ENCODE measurements at regions not wholly inside any gene's neighbourhood (a gene's known extent, or its start where the extent isn't known, plus 50 kb on each side); places are given as distances from the start of the nearest gene placed in this dataset.

- Histone ChIP-seq H3K9ac (ENCODE audit: control insufficient read depth, insufficient read depth, low read length) (no peak overlapping the region), H3K36me3 (ENCODE audit: control insufficient read depth in 2 of 2, insufficient read depth in 2 of 2, low read length in 1 of 2) (no peaks in the 10 kb centered on the region), H2AFZ (ENCODE audit: control insufficient read depth, low read depth, low read length) (no peak overlapping the region), H3K4me1 (ENCODE audit: control insufficient read depth, insufficient read depth, low read length) (no peaks in the 10 kb centered on the region), H3K27ac (ENCODE audit: control insufficient read depth, insufficient read depth) (no peak overlapping the region), H3K9me3 (replicated peaks; ENCODE audit: control insufficient read depth, insufficient read depth, low read length) (no peaks in the 10 kb centered on the region), H3K4me2 (ENCODE audit: control insufficient read depth, insufficient read depth) (no peak overlapping the region), H3K79me2 (ENCODE audit: control insufficient read depth, insufficient read depth, low read length) (no peaks in the 10 kb centered on the region), H3K4me3 (no peak overlapping the region), H3K27me3 (replicated peaks in 1 of 2; ENCODE audit: control insufficient read depth in 2 of 2, insufficient read depth in 2 of 2, low read length in 1 of 2) (no peaks in the 10 kb centered on the region), H4K20me1 (ENCODE audit: control insufficient read depth, insufficient read depth) (no peaks in the 10 kb centered on the region)
- WGBS (ENCODE audit: insufficient coverage, insufficient replicate concordance, low lambda C conversion rate, missing lambda C conversion rate) = 9% methylated on average over 6 of the region's 6 CpGs
- ChIA-PET RAD21 (ENCODE audit: unreplicated experiment) (no interaction called here), POLR2A (interaction anchor here (0.6 kb wide), 1 partner anchor 30 kb away, joined by 5 read pairs; no protein-coding TSS in a partner anchor), SMC1A (ENCODE audit: uncharacterized antibody, unreplicated experiment) (no interaction called here), CTCF (no interaction called here)
- no TSS peak for BruUV-seq (replicated peaks)
- in situ Hi-C loops (cut with MboI) (no loop called here), intact Hi-C loops (cut with micrococcal nuclease; ENCODE audit: unreplicated experiment) (no loop called here)
- DNase-seq (ENCODE audit: low read depth, low spot score) (no peak), FAIRE-seq (no peak), ATAC-seq (no peak)
- TF ChIP-seq E4F1 (IDR thresholded peaks at IDR 0.05; ENCODE audit: borderline replicate concordance, partially characterized antibody) (no peak), SMAD1 (IDR thresholded peaks at IDR 0.05; ENCODE audit: low read depth, partially characterized antibody) (no peak), TARDBP (IDR thresholded peaks at IDR 0.05; ENCODE audit: borderline replicate concordance) (no peak), POLR2A (IDR thresholded peaks at IDR 0.05; ENCODE audit: low read depth, low read length) (no peak), STAT1 (conservative IDR thresholded peaks at IDR 0.05) (no peak), MYC (IDR thresholded peaks at IDR 0.05; ENCODE audit: insufficient read depth, insufficient read length, insufficient replicate concordance, low read length, severe bottlenecking) (no peak), STAT3 (IDR thresholded peaks at IDR 0.05; ENCODE audit: low read depth, low read length) (no peak), JUNB (IDR thresholded peaks at IDR 0.05) (no peak), BMI1 (IDR thresholded peaks at IDR 0.05; ENCODE audit: borderline replicate concordance) (no peak), KLF5 (IDR thresholded peaks at IDR 0.05; ENCODE audit: partially characterized antibody) (no peak), MEF2B (IDR thresholded peaks at IDR 0.05; ENCODE audit: partially characterized antibody, poor library complexity, severe bottlenecking) (no peak), NR2F1 (conservative IDR thresholded peaks at IDR 0.05) (no peak)
Observed at GRCh38 chrX:4091046-4091760, 377.8 kb upstream of the PRKX start.

Data from GM12878 (cell line).